H9 (cell line): ENCODE measurements at regions not wholly inside any gene's neighbourhood (a gene's known extent, or its start where the extent isn't known, plus 50 kb on each side); places are given as distances from the start of the nearest gene placed in this dataset.

ENCODE experiments used
- DNase-seq: peaks from one replicate; pipeline ENCODE4 v3.0.0-alpha.2; 2017
- H2AFZ ChIP-seq: one replicate; pipeline ENCODE4 v1.6.1; 2013; ENCODE audit warnings: mild to moderate bottlenecking, low read length, control low read depth, moderate library complexity
- H2AK5ac ChIP-seq: 2 replicates; pipeline ENCODE4 v1.6.1; 2013; ENCODE audit warnings: low read length, control low read depth, mixed read lengths; ENCODE audit not compliant: insufficient read length
- H2BK120ac ChIP-seq: one replicate; pipeline ENCODE4 v1.6.1; 2013; ENCODE audit warnings: low read depth, mild to moderate bottlenecking, low read length, control low read depth, inconsistent platforms; ENCODE audit not compliant: poor library complexity, severe bottlenecking
- H2BK12ac ChIP-seq: 2 replicates; pipeline ENCODE4 v1.6.1; 2013; ENCODE audit warnings: low read length, control low read depth, mixed read lengths, low read depth; ENCODE audit not compliant: insufficient read length
- H2BK15ac ChIP-seq: 2 replicates; pipeline ENCODE4 v1.6.1; 2013; ENCODE audit warnings: low read depth, low read length, control low read depth
- H2BK20ac ChIP-seq: one replicate; pipeline ENCODE4 v1.6.1; 2013; ENCODE audit warnings: low read depth, mild to moderate bottlenecking, low read length, control low read depth, inconsistent platforms; ENCODE audit not compliant: poor library complexity, severe bottlenecking
- H2BK5ac ChIP-seq: 2 replicates; pipeline ENCODE4 v1.6.1; 2013; ENCODE audit warnings: low read length, control low read depth, mixed read lengths; ENCODE audit not compliant: insufficient read length
- H3K14ac ChIP-seq: 2 replicates; pipeline ENCODE4 v1.6.1; 2013; ENCODE audit warnings: low read length, control low read depth; ENCODE audit not compliant: insufficient read depth
- H3K18ac ChIP-seq: 2 replicates; pipeline ENCODE4 v1.6.1; 2013; ENCODE audit warnings: low read depth, mild to moderate bottlenecking, mixed read lengths, low read length, control low read depth; ENCODE audit not compliant: insufficient read length
- H3K23ac ChIP-seq: 2 replicates; pipeline ENCODE4 v1.6.1; 2013; ENCODE audit warnings: low read length, control low read depth, mixed read lengths, low read depth; ENCODE audit not compliant: insufficient read length
- H3K23me2 ChIP-seq: 2 replicates; pipeline ENCODE4 v1.6.1; 2013; ENCODE audit warnings: low read depth, mild to moderate bottlenecking, mixed read lengths, low read length, control low read depth; ENCODE audit not compliant: insufficient read length, poor library complexity, severe bottlenecking
- H3K27ac ChIP-seq: 2 replicates; pipeline ENCODE4 v1.5.1; 2013; ENCODE audit warnings: low read length, control low read depth, mixed read lengths, low read depth; ENCODE audit not compliant: insufficient read length
- H3K27me3 ChIP-seq: 2 replicates; pipeline ENCODE4 v1.6.1; 2013; ENCODE audit warnings: low read length, control low read depth, inconsistent platforms; ENCODE audit not compliant: insufficient read depth
- H3K4ac ChIP-seq: 2 replicates; pipeline ENCODE4 v1.6.1; 2013; ENCODE audit warnings: low read depth, mild to moderate bottlenecking, control low read depth, inconsistent platforms, low read length, moderate library complexity
- H3K4me1 ChIP-seq: 2 replicates; pipeline ENCODE4 v1.6.1; 2013; ENCODE audit warnings: low read length, control low read depth, inconsistent platforms; ENCODE audit not compliant: insufficient read depth
- H3K4me2 ChIP-seq: 2 replicates; pipeline ENCODE4 v1.6.1; 2013; ENCODE audit warnings: low read length, control low read depth, mixed read lengths; ENCODE audit not compliant: insufficient read length, insufficient read depth
- H3K56ac ChIP-seq: 2 replicates; pipeline ENCODE4 v1.6.1; 2013; ENCODE audit warnings: low read depth, mild to moderate bottlenecking, mixed read lengths, low read length, control low read depth; ENCODE audit not compliant: insufficient read length
- H3K79me1 ChIP-seq: 2 replicates; pipeline ENCODE4 v1.6.1; 2013; ENCODE audit warnings: low read depth, mild to moderate bottlenecking, moderate library complexity, low read length, control low read depth, inconsistent platforms; ENCODE audit not compliant: insufficient read depth, poor library complexity, severe bottlenecking
- H3K79me2 ChIP-seq: 2 replicates; pipeline ENCODE4 v1.6.1; 2013; ENCODE audit warnings: low read length, control low read depth, inconsistent platforms; ENCODE audit not compliant: insufficient read depth
- H3K9ac ChIP-seq: 2 replicates; pipeline ENCODE4 v1.6.1; 2013; ENCODE audit warnings: low read length, control low read depth, mixed read lengths; ENCODE audit not compliant: insufficient read length; ENCODE audit errors: extremely low read depth
- H3K9me3 ChIP-seq: one replicate; pipeline ENCODE4 v1.6.1; 2013; ENCODE audit warnings: low read depth, low read length, inconsistent platforms; ENCODE audit not compliant: control insufficient read depth
- H3T11ph ChIP-seq: one replicate; pipeline ENCODE4 v1.6.1; 2013; ENCODE audit warnings: mild to moderate bottlenecking, low read length, control low read depth, inconsistent platforms
- H4K20me1 ChIP-seq: one replicate; pipeline ENCODE4 v1.6.1; 2013; ENCODE audit not compliant: control insufficient read depth, insufficient read length, insufficient read depth
- H4K5ac ChIP-seq: 2 replicates; pipeline ENCODE4 v1.6.1; 2013; ENCODE audit warnings: low read depth, mild to moderate bottlenecking, mixed read lengths, low read length, control low read depth; ENCODE audit not compliant: insufficient read length
- H4K8ac ChIP-seq: replicated peaks from 2 replicates; pipeline ENCODE4 v1.6.1; 2013; ENCODE audit warnings: low read length, control low read depth, mixed read lengths, low read depth; ENCODE audit not compliant: insufficient read length
- H4K91ac ChIP-seq: 2 replicates; pipeline ENCODE4 v1.6.1; 2013; ENCODE audit warnings: low read depth, mild to moderate bottlenecking, moderate library complexity, mixed read lengths, low read length, control low read depth; ENCODE audit not compliant: insufficient read length
- H3K27ac Mint-ChIP-seq, 3 experiments: 2 replicates in 2 of 3; 3 replicates in 1 of 3; pipeline ENCODE4 v1.8.0; 2020 to 2021; ENCODE audit warnings: mixed read lengths in 3 of 3, mild to moderate bottlenecking in 1 of 3, moderate library complexity in 1 of 3
- H3K27me3 Mint-ChIP-seq: 2 replicates; pipeline ENCODE4 v1.8.0; 2021; ENCODE audit warnings: low read depth, mild to moderate bottlenecking, moderate library complexity, mixed read lengths
- H3K36me3 Mint-ChIP-seq, 3 experiments: 2 replicates in 2 of 3; 3 replicates in 1 of 3; pipeline ENCODE4 v1.8.0; 2020 to 2021; ENCODE audit warnings: low read depth in 3 of 3, mixed read lengths in 3 of 3; ENCODE audit not compliant: insufficient read depth in 1 of 3
- H3K4me1 Mint-ChIP-seq, 2 experiments: 2 replicates each; pipeline ENCODE4 v1.8.0; 2020; ENCODE audit warnings: mixed read lengths in 2 of 2
- H3K4me3 Mint-ChIP-seq, 2 experiments: 2 replicates in 1 of 2; 3 replicates in 1 of 2; pipeline ENCODE4 v1.8.0; 2020 to 2021; ENCODE audit warnings: mild to moderate bottlenecking in 2 of 2, mixed read lengths in 2 of 2, moderate library complexity in 1 of 2
- H3K9me3 Mint-ChIP-seq, 2 experiments: 2 replicates in 1 of 2; 3 replicates in 1 of 2; pipeline ENCODE4 v1.8.0; 2020; ENCODE audit warnings: mild to moderate bottlenecking in 2 of 2, mixed read lengths in 2 of 2, moderate library complexity in 1 of 2
- CTCF ChIP-seq: fragments of 200-600 bp; sonication (generic); conservative IDR thresholded peaks from 3 replicates; pipeline ENCODE4 v1.8.0; 2021; ENCODE audit warnings: antibody characterized with exemption, mild to moderate bottlenecking
- WGBS: extraction: QIAGEN DNeasy Blood & Tissue Kit; methylation state at CpG from one replicate; pipeline ENCODE4 v1.1.7; 2013; ENCODE audit warnings: missing lambda C conversion rate, low lambda C conversion rate, mixed read lengths; ENCODE audit not compliant: insufficient read length; ENCODE audit errors: extremely low coverage; 5-methylcytosine and 5-hydroxymethylcytosine counted together

DNA sequence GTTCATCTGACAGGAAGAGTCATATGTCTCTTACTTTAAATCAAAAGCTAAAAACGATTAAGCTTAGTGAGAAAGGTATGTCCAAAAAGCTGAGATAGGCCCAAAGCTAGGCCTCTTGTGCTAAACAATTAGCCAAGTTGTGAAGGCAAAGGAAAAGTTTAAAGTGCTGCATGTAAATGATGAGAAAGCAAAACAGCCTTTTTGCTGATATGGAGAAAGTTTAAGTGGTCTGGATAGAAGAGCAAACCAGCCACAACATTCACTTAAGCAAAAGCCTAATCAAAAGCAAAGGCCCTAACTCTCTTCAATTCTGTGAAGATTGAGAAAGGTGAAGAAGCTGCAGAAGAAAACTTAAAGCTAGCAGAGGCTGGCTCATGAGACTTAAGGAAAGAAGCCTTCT is 511.3 kb upstream of the FAM98A start:
- Histone ChIP-seq H2BK12ac (no peak overlapping the region), H3K23ac (no peak overlapping the region), H2AK5ac (no peak overlapping the region), H2BK120ac (no peak overlapping the region), H4K8ac (no peak overlapping the region), H4K5ac (no peak overlapping the region), H3K14ac (no peak overlapping the region), H2BK5ac (no peak overlapping the region), H3K27me3 (no peaks in the 10 kb centered on the region), H3K56ac (no peak overlapping the region), H2BK15ac (no peak overlapping the region), H3K4me1 (no peaks in the 10 kb centered on the region; the same call in 1 of the 2 replicates), H3K4ac (no peak overlapping the region), H2AFZ (no peak overlapping the region), H3K4me2 (no peak overlapping the region), H3K79me2 (no peaks in the 10 kb centered on the region), H4K91ac (no peak overlapping the region), H3T11ph (no peak overlapping the region), H3K79me1 (no peaks in the 10 kb centered on the region), H3K18ac (no peak overlapping the region), H3K9me3 (no peaks in the 10 kb centered on the region), H4K20me1 (no peaks in the 10 kb centered on the region), H3K27ac (no peak overlapping the region), H3K23me2 (no peaks in the 10 kb centered on the region), H2BK20ac (no peak overlapping the region), H3K9ac (no peak overlapping the region)
- Mint-ChIP-seq H3K4me3 (no peak overlapping the region), H3K36me3 (peaks cover 0 to 4% (median 0%) of the 10 kb centered on the region in 3 experiments; a peak in 2 of 7 replicates), H3K27ac (no peak overlapping the region), H3K9me3 (no peaks in the 10 kb centered on the region), H3K27me3 (no peaks in the 10 kb centered on the region), H3K4me1 (peaks cover 5 to 7% of the 10 kb centered on the region in 2 experiments; a peak in 3 of 4 replicates)
- no peak for TF ChIP-seq CTCF
- no CpG with 5 or more reads among the region's 1 CpG for WGBS
- no peak for DNase-seq
